B cell (primary cell): ENCODE measurements at regions not wholly inside any gene's neighbourhood (a gene's known extent, or its start where the extent isn't known, plus 50 kb on each side); places are given as distances from the start of the nearest gene placed in this dataset.

Experiments used
- ATAC-seq: fragments of 200-7000 bp; cut with Tn5 transposase; one replicate; pipeline ENCODE4 v1.10.0; 2021; ENCODE audit warnings: low read depth, mild to moderate bottlenecking, moderate number of reproducible peaks, moderate library complexity
- CTCF ChIA-PET: fragments of 350-600 bp; sonication (Branson Sonifier 250); formaldehyde crosslinking; loops from one replicate; lab custom pipeline; 2021; ENCODE audit warnings: antibody characterized with exemption, inconsistent platforms; lab: Charles Lee
- POLR2A ChIA-PET: fragments of 350-600 bp; sonication (Branson Sonifier 250); formaldehyde crosslinking; loops from one replicate; lab custom pipeline; 2021; ENCODE audit warnings: antibody characterized with exemption; lab: Charles Lee
- DNase-seq: peaks from one replicate; pipeline ENCODE4 v3.0.0; 2013
- H2AFZ ChIP-seq: 2 replicates; pipeline ENCODE4 v1.6.1; 2012; ENCODE audit warnings: mild to moderate bottlenecking, low read depth, low read length; ENCODE audit not compliant: insufficient read depth, poor library complexity, severe bottlenecking
- H3K27ac ChIP-seq, 2 donors: 1 replicate in 1 of 2; 2 replicates in 1 of 2; pipeline ENCODE4 v1.5.1; 2012 to 2013; ENCODE audit warnings: low read length in 2 of 2, mild to moderate bottlenecking in 2 of 2, moderate library complexity in 1 of 2
- H3K27me3 ChIP-seq, 4 experiments: fragments of 200-600 bp in 1 of 4; sonication (generic) in 1 of 4; replicated peaks in 1 of 4; 1 replicate in 2 of 4; 2 replicates in 2 of 4; pipeline versions ENCODE4 v1.6.1 to v1.7.0; 2013 to 2016; ENCODE audit warnings: low read length in 3 of 4, mild to moderate bottlenecking in 2 of 4, mixed read lengths in 1 of 4, moderate library complexity in 1 of 4; ENCODE audit not compliant: insufficient read depth in 4 of 4, control insufficient read depth in 3 of 4; ENCODE audit errors: control extremely low read depth in 1 of 4
- H3K36me3 ChIP-seq, 2 experiments: replicated peaks in 1 of 2; 1 replicate in 1 of 2; 2 replicates in 1 of 2; pipeline versions ENCODE4 v1.6.1 to v1.7.1; 2013; ENCODE audit warnings: low read length in 1 of 2; ENCODE audit not compliant: insufficient read depth in 2 of 2, control insufficient read depth in 1 of 2; ENCODE audit errors: control extremely low read depth in 1 of 2, extremely low read depth in 1 of 2
- H3K4me1 ChIP-seq, 2 donors: fragments of 200-600 bp in 1 of 2; sonication (generic) in 1 of 2; 1 replicate in 1 of 2; 2 replicates in 1 of 2; pipeline versions ENCODE4 v1.5.1 to v1.6.1; 2013 to 2017; ENCODE audit warnings: low read length in 2 of 2; ENCODE audit not compliant: control insufficient read depth in 2 of 2, insufficient read depth in 2 of 2
- H3K4me2 ChIP-seq: replicated peaks from 2 replicates; pipeline ENCODE3; 2012; ENCODE audit warnings: mild to moderate bottlenecking, low read depth, low read length; ENCODE audit not compliant: poor library complexity, severe bottlenecking
- H3K4me3 ChIP-seq, 5 experiments: fragments of 200-600 bp in 1 of 5; sonication (generic) in 1 of 5; 1 replicate in 3 of 5; 2 replicates in 2 of 5; pipeline versions ENCODE4 v1.5.1 to v1.7.0; 2011 to 2016; ENCODE audit warnings: low read length in 4 of 5, mild to moderate bottlenecking in 4 of 5, low read depth in 2 of 5, control low read depth in 1 of 5, moderate library complexity in 1 of 5; ENCODE audit not compliant: insufficient read depth in 1 of 5; ENCODE audit errors: control extremely low read depth in 1 of 5, extremely low read depth in 1 of 5
- H3K79me2 ChIP-seq: fragments of 200-600 bp; sonication (generic); one replicate; pipeline ENCODE4 v1.6.0; 2016; ENCODE audit warnings: low read length; ENCODE audit not compliant: control insufficient read depth, insufficient read depth
- H3K9ac ChIP-seq: fragments of 200-600 bp; sonication (generic); 2 replicates; pipeline ENCODE4 v1.6.1; 2017; ENCODE audit warnings: mild to moderate bottlenecking, low read length, moderate library complexity
- H3K9me3 ChIP-seq, 3 donors: one replicate each; pipeline versions ENCODE4 v1.6.1 to v1.7.1; 2013; ENCODE audit warnings: low read length in 2 of 3; ENCODE audit not compliant: control insufficient read depth in 2 of 3, insufficient read depth in 1 of 3; ENCODE audit errors: control extremely low read depth in 1 of 3
- H4K20me1 ChIP-seq: 2 replicates; pipeline ENCODE4 v1.6.0; 2012; ENCODE audit warnings: mild to moderate bottlenecking, low read length; ENCODE audit not compliant: insufficient read depth, control insufficient read depth, poor library complexity, severe bottlenecking
- H3K27ac Mint-ChIP-seq: one replicate; pipeline ENCODE4 v1.8.0; 2021; ENCODE audit warnings: mixed read lengths
- H3K27me3 Mint-ChIP-seq: one replicate; pipeline ENCODE4 v1.8.0; 2021; ENCODE audit warnings: mixed read lengths
- H3K4me1 Mint-ChIP-seq: one replicate; pipeline ENCODE4 v1.8.0; 2021; ENCODE audit warnings: mixed read lengths
- H3K4me3 Mint-ChIP-seq: one replicate; pipeline ENCODE4 v1.8.0; 2021; ENCODE audit warnings: mixed read lengths
- H3K9me3 Mint-ChIP-seq: one replicate; pipeline ENCODE4 v1.8.0; 2022; ENCODE audit warnings: mixed read lengths; ENCODE audit not compliant: insufficient read depth
- EZH2 ChIP-seq: IDR thresholded peaks from 2 replicates; pipeline ENCODE4 v1.6.1; 2012; ENCODE audit warnings: borderline replicate concordance, low read depth, mild to moderate bottlenecking, moderate library complexity, low read length; ENCODE audit not compliant: insufficient read depth, poor library complexity, severe bottlenecking
- WGBS: methylation state at CpG from one replicate; pipeline ENCODE4 v1.1.5; 2013; ENCODE audit warnings: missing lambda C conversion rate; ENCODE audit not compliant: insufficient coverage; 5-methylcytosine and 5-hydroxymethylcytosine counted together
- intact Hi-C: fragments of 100-400 bp; cut with micrococcal nuclease; formaldehyde crosslinking; loops from one replicate; pipeline ENCODE4 v1.10.0; 2022
- TF ChIP-seq, protein P1 (sequence below): fragments of 200-600 bp; IDR thresholded peaks from one replicate; pipeline ENCODE4 v1.8.0; 2022; ENCODE audit warnings: antibody characterized with exemption, mild to moderate bottlenecking

DNA sequence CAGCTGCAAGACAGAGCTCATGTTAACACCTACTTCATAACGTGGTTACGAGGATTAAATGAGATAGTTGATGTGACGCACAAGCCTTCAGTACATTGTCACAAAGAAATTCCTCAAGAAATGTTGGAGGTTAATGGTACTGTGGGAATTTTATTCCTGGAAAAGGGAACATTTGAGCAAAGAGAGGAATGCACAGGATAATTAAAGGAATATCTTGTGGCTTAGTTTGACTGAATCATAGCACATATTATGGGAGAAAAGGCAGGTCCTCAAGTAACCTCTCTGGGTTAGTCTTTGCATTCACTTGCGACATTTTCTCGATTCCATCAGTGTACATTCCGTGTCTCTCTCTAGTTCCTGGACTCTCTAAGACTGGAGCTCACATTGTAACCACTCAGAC, 300.2 kb upstream of the DUSP10 start:
- Histone ChIP-seq H3K9me3 (no peaks in the 10 kb centered on the region), H2AFZ (no peak overlapping the region), H3K27ac (no peak overlapping the region), H3K79me2 (no peaks in the 10 kb centered on the region), H3K9ac (no peak overlapping the region), H3K4me3 (no peak overlapping the region), H3K4me2 (no peak overlapping the region), H3K36me3 (no peaks in the 10 kb centered on the region), H3K4me1 (no peaks in the 10 kb centered on the region), H4K20me1 (no peaks in the 10 kb centered on the region), H3K27me3 (no peaks in the 10 kb centered on the region)
- H3K4me1 Mint-ChIP-seq = no peaks in the 10 kb centered on the region
- 94% methylated on average over 3 of the region's 6 CpGs for WGBS
- ATAC-seq (no peak), DNase-seq (no peak)
- no peak overlapping the region for H3K4me3 Mint-ChIP-seq
- ChIA-PET POLR2A (no interaction called here), CTCF (no interaction called here)
- no peaks in the 10 kb centered on the region for H3K27me3 Mint-ChIP-seq
- TF ChIP-seq, protein P1, sequence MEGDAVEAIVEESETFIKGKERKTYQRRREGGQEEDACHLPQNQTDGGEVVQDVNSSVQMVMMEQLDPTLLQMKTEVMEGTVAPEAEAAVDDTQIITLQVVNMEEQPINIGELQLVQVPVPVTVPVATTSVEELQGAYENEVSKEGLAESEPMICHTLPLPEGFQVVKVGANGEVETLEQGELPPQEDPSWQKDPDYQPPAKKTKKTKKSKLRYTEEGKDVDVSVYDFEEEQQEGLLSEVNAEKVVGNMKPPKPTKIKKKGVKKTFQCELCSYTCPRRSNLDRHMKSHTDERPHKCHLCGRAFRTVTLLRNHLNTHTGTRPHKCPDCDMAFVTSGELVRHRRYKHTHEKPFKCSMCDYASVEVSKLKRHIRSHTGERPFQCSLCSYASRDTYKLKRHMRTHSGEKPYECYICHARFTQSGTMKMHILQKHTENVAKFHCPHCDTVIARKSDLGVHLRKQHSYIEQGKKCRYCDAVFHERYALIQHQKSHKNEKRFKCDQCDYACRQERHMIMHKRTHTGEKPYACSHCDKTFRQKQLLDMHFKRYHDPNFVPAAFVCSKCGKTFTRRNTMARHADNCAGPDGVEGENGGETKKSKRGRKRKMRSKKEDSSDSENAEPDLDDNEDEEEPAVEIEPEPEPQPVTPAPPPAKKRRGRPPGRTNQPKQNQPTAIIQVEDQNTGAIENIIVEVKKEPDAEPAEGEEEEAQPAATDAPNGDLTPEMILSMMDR = no peak
- TF ChIP-seq EZH2 = no peak
- H3K9me3 Mint-ChIP-seq = no peaks in the 10 kb centered on the region
- intact Hi-C loops = no loop called here
- H3K27ac Mint-ChIP-seq = no peak overlapping the region

DNA sequence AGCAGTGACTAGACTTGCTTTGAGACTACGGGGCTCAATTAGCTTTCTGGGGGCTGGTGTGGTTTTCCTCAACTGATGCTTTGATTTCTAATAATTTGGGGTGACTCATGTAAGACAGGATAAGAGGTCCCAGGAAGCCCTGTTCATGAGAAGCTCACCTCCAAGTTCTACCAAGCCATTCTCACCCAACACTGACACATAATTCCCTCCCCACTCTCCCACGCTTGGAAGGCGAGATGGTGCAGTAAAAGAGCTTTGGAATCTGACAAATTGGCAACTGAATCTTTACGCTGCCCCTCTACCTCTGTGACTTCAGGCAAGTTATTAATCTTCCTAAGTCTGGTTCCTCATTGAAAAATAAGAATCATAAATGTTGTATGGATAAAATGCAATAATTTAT, 299.1 kb upstream of the DUSP10 start:
- no peak overlapping the region for H3K4me3 ChIP-seq
- TF ChIP-seq EZH2 = no peak
- TF ChIP-seq, protein P1 = no peak
- no peaks in the 10 kb centered on the region for H3K9me3 ChIP-seq
- H3K4me2 ChIP-seq = no peak overlapping the region
- intact Hi-C loops = no loop called here
- ChIA-PET CTCF (no interaction called here), POLR2A (no interaction called here)
- H2AFZ ChIP-seq = no peak overlapping the region
- H3K36me3 ChIP-seq = no peaks in the 10 kb centered on the region
- ATAC-seq (no peak), DNase-seq (no peak)
- H3K9me3 Mint-ChIP-seq = no peaks in the 10 kb centered on the region
- H3K9ac ChIP-seq = no peak overlapping the region
- no CpG with 5 or more reads among the region's 4 CpGs for WGBS
- H3K4me1 Mint-ChIP-seq = no peaks in the 10 kb centered on the region
- H3K79me2 ChIP-seq = no peaks in the 10 kb centered on the region
- no peaks in the 10 kb centered on the region for H3K27me3 ChIP-seq
- no peaks in the 10 kb centered on the region for H3K27me3 Mint-ChIP-seq
- no peak overlapping the region for H3K27ac ChIP-seq
- no peaks in the 10 kb centered on the region for H4K20me1 ChIP-seq
- no peak overlapping the region for H3K27ac Mint-ChIP-seq
- H3K4me1 ChIP-seq = no peaks in the 10 kb centered on the region
- H3K4me3 Mint-ChIP-seq = no peak overlapping the region
